Astrocyte of the spinal cord (primary cell): ENCODE measurements at regions not wholly inside any gene's neighbourhood (a gene's known extent, or its start where the extent isn't known, plus 50 kb on each side); places are given as distances from the start of the nearest gene placed in this dataset.
"Not testable (repeated sequence)": the region's sequence is repeated elsewhere in the genome, so short reads cannot be mapped to it uniquely, and the experiment has no call there.

Source experiments
- DNase-seq: peaks from one replicate; pipeline ENCODE4 v3.0.0; 2011; ENCODE audit warnings: low read depth, low spot score
- H3K4me3 ChIP-seq: 2 replicates; pipeline ENCODE4 v1.5.1; 2011; ENCODE audit warnings: low read depth, mild to moderate bottlenecking, low read length, moderate library complexity
- in situ Hi-C: cut with HindIII; loops from 2 replicates; pipeline ENCODE4 v1.10.0; 2017; ENCODE audit warnings: low sequenced_read_pairs
- TF ChIP-seq, protein P1 (sequence below): IDR thresholded peaks from 2 replicates; pipeline ENCODE4 v1.5.1; 2012; ENCODE audit warnings: low read depth, mild to moderate bottlenecking, low read length, inconsistent platforms

DNA sequence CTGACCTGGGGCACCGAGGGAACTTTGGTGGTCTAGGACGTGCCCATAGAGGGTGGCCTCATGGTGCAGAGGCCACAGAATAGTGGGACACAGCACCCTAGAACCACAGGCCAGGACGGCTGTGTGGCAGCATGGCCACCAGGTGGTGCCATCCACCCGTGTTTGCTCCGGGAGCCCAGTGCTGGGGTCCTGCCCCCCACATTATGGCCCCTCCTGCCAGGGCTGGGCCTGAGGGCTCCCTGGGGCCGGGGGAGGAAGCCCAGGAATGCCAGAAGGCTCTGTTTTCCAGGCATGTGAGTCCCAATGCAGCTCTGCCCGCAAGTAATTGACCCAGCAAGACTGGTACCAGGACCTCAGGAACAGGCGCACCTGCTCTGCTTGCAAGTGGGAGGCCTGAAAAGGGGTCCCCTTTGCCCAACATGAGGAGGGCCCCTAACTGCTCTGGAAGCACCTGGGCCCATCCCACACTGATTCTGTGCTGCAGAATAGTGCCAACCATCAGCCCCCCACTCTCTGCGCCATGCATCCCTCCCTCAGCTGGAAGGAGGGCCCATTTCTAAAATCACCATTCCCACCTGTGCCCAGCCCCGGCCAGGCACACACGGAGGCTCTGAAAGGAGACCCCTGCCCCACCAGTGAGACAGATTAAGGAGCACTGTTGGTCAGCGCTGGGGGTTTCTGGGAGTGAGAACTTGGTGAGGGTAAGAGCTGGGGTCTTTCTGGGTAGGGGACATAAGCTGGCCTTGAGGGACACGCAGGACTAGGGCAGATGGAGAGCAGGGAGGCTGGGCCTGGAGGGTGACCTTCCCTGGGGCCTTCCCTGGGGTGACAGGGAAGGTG is 174.4 kb downstream of the TBC1D2B start:
- DNase-seq, in situ Hi-C loops, H3K4me3 ChIP-seq: not testable (repeated sequence)
- TF ChIP-seq, protein P1, sequence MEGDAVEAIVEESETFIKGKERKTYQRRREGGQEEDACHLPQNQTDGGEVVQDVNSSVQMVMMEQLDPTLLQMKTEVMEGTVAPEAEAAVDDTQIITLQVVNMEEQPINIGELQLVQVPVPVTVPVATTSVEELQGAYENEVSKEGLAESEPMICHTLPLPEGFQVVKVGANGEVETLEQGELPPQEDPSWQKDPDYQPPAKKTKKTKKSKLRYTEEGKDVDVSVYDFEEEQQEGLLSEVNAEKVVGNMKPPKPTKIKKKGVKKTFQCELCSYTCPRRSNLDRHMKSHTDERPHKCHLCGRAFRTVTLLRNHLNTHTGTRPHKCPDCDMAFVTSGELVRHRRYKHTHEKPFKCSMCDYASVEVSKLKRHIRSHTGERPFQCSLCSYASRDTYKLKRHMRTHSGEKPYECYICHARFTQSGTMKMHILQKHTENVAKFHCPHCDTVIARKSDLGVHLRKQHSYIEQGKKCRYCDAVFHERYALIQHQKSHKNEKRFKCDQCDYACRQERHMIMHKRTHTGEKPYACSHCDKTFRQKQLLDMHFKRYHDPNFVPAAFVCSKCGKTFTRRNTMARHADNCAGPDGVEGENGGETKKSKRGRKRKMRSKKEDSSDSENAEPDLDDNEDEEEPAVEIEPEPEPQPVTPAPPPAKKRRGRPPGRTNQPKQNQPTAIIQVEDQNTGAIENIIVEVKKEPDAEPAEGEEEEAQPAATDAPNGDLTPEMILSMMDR = peak; percentile 89

DNA sequence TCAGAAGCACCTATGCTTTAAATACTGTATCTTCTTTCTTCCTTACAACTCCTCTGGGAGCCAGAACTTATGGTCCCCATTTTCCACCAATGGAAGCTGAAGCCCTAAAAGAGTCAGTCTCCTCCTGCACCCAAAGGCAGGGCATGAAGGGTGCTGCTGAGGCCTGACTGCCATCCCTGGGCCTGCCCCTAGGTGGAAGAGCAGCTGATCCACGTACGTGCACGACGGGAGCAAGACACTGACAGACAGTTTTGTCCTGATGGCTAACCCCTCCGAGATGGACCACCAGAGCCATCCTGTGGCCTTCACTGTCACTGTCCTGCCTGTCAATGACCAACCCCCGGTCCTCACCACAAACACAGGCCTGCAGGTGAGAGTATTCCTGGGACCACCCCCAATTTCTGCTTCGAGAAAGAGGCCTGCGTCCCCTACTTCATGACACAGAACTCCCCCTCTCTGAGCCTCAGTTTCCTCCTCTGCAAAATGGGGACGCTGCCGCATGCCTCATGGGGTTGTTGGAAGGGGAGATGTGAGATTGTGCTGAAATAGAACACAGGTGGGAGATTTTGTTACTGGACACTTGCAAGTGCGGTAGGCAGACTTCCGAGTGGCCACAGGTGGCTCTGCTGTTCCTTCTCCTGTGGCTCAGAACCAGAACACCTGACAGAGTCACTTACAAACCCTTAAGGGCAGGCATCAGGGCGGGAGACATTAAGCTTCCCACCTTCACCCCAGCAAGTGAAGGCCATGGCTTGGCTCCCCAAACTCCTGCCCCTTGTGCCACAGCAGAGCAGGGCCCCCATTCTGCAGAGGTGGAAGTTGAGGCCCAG is 175.4 kb downstream of the TBC1D2B start:
- in situ Hi-C loops = no loop called here
- no peak overlapping the region for H3K4me3 ChIP-seq
- DNase-seq = no peak
- TF ChIP-seq, protein P1 = peak; percentile 11

DNA sequence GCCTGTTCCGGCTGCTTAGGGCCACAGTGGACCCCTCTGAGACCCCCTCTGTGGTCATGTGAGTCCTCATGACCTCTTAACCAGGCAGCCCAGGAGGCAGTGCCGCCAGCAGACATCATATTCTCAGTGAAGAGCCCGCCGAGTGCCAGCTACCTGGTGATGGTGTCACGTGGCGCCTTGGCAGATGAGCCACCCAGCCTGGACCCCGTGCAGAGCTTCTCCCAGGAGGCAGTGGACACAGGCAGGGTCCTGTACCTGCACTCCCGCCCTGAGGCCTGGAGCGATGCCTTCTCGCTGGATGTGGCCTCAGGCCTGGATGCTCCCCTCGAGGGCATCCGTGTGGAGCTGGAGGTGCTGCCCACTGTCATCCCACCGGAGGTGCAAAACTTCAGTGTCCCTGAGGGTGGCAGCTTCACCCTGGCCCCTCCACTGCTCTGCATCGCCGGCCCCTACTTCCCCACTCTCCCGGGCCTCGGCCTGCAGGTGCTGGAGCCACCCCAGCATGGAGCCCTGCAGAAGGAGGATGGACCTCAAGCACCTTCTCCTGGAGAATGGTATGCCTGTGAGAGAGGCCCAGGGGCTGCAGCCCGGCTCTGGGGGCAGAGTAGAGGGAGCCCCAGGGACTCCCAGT is 176.1 kb downstream of the TBC1D2B start:
- no peak for DNase-seq
- H3K4me3 ChIP-seq = no peak overlapping the region
- in situ Hi-C loops = no loop called here
- TF ChIP-seq, protein P1 = no peak

DNA sequence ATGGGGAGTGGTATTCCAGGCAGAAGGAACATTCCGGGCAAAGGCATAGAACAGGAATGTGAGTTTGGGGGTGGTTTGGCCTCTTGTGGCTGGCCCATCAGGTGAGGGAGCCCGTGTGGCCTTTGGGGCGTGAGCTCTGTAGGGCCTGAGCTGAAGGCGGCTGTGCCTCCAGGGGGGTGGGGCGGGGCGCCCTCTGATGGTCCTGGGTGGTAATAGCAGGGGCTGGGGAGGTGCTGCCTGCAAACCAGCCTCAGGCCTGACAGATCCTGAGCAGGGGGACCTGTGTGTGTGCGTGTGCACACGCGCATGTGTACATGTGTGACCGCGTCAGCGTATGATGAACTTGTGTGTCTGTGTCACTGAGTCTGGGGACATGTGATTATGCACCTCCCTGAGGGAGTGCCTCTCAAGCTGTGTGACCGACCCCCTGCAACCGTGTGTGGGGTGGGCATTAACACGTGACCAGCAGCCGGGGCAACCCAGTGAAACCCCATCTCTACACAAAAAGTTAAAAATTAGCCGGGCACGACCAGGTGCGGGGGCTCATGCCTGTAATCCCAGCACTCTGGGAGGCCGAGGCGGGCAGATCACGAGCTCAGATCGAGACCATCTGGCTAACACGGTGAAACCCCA is 177.1 kb downstream of the TBC1D2B start:
- in situ Hi-C loops, DNase-seq, H3K4me3 ChIP-seq: not testable (repeated sequence)
- TF ChIP-seq, protein P1 = peak; percentile 64

DNA sequence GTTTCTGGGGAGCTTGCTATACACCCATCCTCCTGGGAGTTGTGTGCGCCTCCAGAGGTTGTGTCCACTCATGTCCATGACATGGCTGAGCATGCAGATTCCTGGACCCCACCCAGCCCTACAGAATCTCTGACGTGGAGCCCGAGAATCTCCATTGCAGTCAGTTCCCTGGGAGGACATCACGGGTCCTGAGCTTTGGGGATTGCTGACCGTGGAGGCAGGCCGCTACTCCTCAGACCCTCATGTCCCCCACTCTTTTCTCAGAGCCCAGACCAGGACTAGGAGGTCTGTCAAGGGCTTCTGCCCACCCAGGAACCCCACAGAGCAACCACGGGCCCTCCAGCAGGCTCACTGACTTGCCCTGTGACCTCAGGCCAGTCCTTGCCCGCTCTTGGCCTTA is 177.7 kb downstream of the TBC1D2B start:
- DNase-seq, in situ Hi-C loops, H3K4me3 ChIP-seq: not testable (repeated sequence)

DNA sequence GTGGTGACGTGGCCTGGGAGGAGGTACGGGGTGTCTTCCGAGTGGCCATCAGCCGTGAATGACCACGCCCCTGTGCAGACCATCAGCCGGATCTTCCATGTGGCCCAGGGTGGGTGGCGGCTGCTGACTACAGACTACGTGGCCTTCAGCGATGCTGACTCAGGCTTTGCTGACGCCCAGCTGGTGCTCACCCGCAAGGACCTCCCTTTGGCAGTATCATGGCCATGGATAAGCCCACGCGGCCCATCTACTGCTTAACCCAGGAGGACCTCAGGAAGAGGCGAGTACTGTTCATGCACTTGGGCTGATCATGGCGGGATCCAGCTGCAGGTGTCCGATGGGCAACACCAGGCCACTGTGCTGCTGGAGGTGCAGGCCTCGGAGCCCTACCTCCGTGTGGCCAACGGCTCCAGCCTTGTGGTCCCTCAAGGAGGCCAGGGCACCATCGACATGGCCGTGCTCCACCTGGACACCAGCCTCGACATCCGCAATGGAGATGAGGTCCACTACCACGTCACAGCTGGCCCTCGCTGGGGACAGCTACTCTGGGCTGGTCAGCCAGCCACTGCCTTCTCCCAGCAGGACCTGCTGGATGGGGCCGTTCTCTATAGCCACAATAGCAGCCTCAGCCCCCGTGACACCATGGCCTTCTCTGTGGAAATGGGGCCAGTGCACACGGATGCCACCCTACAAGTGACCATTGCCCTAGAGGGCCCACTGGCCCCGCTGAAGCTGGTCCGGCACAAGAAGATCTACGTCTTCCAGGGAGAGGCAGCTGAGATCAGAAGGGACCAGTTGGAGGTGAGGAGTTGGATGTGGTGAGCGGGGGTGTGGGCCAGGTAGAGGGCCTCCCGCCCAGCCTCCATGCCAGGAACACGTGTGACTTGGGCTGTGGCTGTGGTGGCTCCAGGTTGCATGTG is 178.4 kb downstream of the TBC1D2B start:
- no peak overlapping the region for H3K4me3 ChIP-seq
- DNase-seq = no peak
- TF ChIP-seq, protein P1 = no peak
- in situ Hi-C loops = no loop called here
